GM12874 (cell line): ENCODE measurements at regions not wholly inside any gene's neighbourhood (a gene's known extent, or its start where the extent isn't known, plus 50 kb on each side); places are given as distances from the start of the nearest gene placed in this dataset.

ENCODE experiments used
- TF ChIP-seq, protein P1 (sequence below): IDR thresholded peaks from 2 replicates; pipeline ENCODE4 v1.5.1; 2011; ENCODE audit warnings: low read depth, mild to moderate bottlenecking, control low read depth, low read length, moderate library complexity; ENCODE audit not compliant: insufficient read depth

- TF ChIP-seq, protein P1, sequence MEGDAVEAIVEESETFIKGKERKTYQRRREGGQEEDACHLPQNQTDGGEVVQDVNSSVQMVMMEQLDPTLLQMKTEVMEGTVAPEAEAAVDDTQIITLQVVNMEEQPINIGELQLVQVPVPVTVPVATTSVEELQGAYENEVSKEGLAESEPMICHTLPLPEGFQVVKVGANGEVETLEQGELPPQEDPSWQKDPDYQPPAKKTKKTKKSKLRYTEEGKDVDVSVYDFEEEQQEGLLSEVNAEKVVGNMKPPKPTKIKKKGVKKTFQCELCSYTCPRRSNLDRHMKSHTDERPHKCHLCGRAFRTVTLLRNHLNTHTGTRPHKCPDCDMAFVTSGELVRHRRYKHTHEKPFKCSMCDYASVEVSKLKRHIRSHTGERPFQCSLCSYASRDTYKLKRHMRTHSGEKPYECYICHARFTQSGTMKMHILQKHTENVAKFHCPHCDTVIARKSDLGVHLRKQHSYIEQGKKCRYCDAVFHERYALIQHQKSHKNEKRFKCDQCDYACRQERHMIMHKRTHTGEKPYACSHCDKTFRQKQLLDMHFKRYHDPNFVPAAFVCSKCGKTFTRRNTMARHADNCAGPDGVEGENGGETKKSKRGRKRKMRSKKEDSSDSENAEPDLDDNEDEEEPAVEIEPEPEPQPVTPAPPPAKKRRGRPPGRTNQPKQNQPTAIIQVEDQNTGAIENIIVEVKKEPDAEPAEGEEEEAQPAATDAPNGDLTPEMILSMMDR = no peak
These were observed 232.0 kb upstream of the GRIA1 start for GRCh38 chr5:153258469-153258868.

GRCh38 chr5:153267506-153267905 lies 223.0 kb upstream of the GRIA1 start:
- TF ChIP-seq, protein P1 = no peak

GRCh38 chr5:153275695-153276094 lies 214.8 kb upstream of the GRIA1 start:
- TF ChIP-seq, protein P1 = no peak

DNA sequence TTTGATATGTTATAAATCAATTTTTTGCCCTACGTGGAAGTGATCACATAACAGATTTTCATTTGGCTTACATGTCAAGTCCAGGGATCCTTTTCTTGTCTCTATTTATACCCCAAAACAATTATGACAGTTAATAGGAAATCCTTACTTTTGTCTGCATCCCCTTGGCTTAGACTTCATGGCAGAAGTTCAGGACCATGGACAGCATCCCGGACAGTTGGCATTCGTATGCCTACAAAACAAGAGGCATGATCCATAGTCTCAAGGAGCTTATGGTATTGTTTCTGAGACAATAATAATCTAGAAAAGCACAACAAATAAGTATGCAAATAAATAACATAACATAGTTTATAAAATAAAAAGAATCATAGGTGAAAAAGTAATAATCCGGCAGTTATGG lies 214.3 kb upstream of the GRIA1 start:
- TF ChIP-seq, protein P1 = no peak

- TF ChIP-seq, protein P1 = no peak
These were observed 190.6 kb upstream of the GRIA1 start for GRCh38 chr5:153299891-153300290.

DNA sequence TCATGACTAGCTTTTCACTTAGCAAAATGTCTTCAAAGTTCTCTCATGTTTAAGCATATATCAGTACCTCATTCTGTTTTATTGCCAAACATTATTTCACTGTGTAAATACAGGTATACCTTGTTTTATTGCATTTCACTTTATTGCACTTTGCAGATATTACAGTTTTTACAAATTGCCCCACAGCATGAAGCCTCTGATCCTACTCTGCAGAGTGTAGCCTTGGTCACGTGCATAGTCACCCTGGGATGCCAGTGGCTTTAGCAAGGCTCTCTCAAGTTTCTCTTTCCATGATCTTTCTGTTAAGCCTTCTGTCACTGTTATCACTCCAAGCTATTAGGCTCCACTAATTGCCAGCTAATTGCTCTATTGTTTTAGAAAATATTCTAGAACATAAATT lies 182.2 kb upstream of the GRIA1 start:
- TF ChIP-seq, protein P1 = no peak

GRCh38 chr5:153318556-153318955 lies 171.9 kb upstream of the GRIA1 start:
- TF ChIP-seq, protein P1 = no peak

GRCh38 chr5:153321478-153321877 lies 169.0 kb upstream of the GRIA1 start:
- TF ChIP-seq, protein P1 = no peak
